Esophagus squamous epithelium (tissue), 5 donors: ENCODE measurements at regions not wholly inside any gene's neighbourhood (a gene's known extent, or its start where the extent isn't known, plus 50 kb on each side); places are given as distances from the start of the nearest gene placed in this dataset.

ENCODE experiments used
- DNase-seq: peaks from one replicate; lab custom pipeline; 2025; lab: John Stamatoyannopoulos, UW
- H3K27ac ChIP-seq, 4 donors: fragments of 200-600 bp; sonication (generic); one replicate each; pipeline ENCODE4 v1.5.1; 2016 to 2019; ENCODE audit warnings: mild to moderate bottlenecking in 1 of 4
- H3K27me3 ChIP-seq, 4 donors: fragments of 200-600 bp; sonication (generic); 1 replicate in 3 of 4; 2 replicates in 1 of 4; pipeline versions ENCODE4 v1.5.1 to v1.6.0; 2017 to 2021; ENCODE audit warnings: antibody characterized with exemption in 1 of 4
- H3K36me3 ChIP-seq, 3 donors: fragments of 200-600 bp; sonication (generic); one replicate each; pipeline ENCODE4 v1.5.1; 2016 to 2019
- H3K4me1 ChIP-seq, 3 donors: fragments of 200-600 bp; sonication (generic); one replicate each; pipeline ENCODE4 v1.5.1; 2017 to 2019
- H3K4me3 ChIP-seq, 4 donors: fragments of 200-600 bp; sonication (generic); 1 replicate in 3 of 4; 2 replicates in 1 of 4; pipeline ENCODE4 v1.5.1; 2016 to 2019; ENCODE audit warnings: mild to moderate bottlenecking in 2 of 4, moderate library complexity in 1 of 4
- H3K9me3 ChIP-seq, 3 donors: fragments of 200-600 bp; sonication (generic); one replicate each; pipeline ENCODE4 v1.5.1; 2016 to 2019
- POLR2A ChIP-seq, 4 donors: fragments of 450-650 bp; IDR thresholded peaks; one replicate each; pipeline ENCODE4 v1.6.1; 2017; ENCODE audit warnings: antibody characterized with exemption in 4 of 4, mild to moderate bottlenecking in 4 of 4, moderate library complexity in 3 of 4
- WGBS, 2 donors: methylation state at CpG; one replicate each; pipeline ENCODE4 v1.1.5; 2018; 5-methylcytosine and 5-hydroxymethylcytosine counted together
- intact Hi-C: fragments of 100-400 bp; cut with DNase I; formaldehyde crosslinking; loops from one replicate; pipeline ENCODE4 v1.15.0; 2022
- TF ChIP-seq, protein P1 (sequence below), 6 experiments: fragments of 450-650 bp in 4 of 6; fragments of 200-600 bp in 2 of 6; sonication (generic) in 2 of 6; IDR thresholded peaks; one replicate each; pipeline ENCODE4 v1.5.1; 2016 to 2019; ENCODE audit warnings: antibody characterized with exemption in 6 of 6, mild to moderate bottlenecking in 4 of 6, moderate library complexity in 4 of 6
- donor health status: DM: yes; HTN: yes; CAD: no.

- 21 to 24% methylated on average over 9 of the region's 9 CpGs for WGBS, 2 donors
- no peak for DNase-seq
- Histone ChIP-seq H3K27me3 (peaks cover 0 to 10% (median 0%) of the 10 kb centered on the region in 4 donors), H3K36me3 (no peaks in the 10 kb centered on the region), H3K4me1 (peaks cover 0 to 16% (median 0%) of the 10 kb centered on the region in 3 donors), H3K27ac (peak overlapping the region in 1 of 4 donors; percentile 30), H3K9me3 (no peaks in the 10 kb centered on the region), H3K4me3 (no peak overlapping the region)
- intact Hi-C loops, result no loop called here
- TF ChIP-seq, protein P1, sequence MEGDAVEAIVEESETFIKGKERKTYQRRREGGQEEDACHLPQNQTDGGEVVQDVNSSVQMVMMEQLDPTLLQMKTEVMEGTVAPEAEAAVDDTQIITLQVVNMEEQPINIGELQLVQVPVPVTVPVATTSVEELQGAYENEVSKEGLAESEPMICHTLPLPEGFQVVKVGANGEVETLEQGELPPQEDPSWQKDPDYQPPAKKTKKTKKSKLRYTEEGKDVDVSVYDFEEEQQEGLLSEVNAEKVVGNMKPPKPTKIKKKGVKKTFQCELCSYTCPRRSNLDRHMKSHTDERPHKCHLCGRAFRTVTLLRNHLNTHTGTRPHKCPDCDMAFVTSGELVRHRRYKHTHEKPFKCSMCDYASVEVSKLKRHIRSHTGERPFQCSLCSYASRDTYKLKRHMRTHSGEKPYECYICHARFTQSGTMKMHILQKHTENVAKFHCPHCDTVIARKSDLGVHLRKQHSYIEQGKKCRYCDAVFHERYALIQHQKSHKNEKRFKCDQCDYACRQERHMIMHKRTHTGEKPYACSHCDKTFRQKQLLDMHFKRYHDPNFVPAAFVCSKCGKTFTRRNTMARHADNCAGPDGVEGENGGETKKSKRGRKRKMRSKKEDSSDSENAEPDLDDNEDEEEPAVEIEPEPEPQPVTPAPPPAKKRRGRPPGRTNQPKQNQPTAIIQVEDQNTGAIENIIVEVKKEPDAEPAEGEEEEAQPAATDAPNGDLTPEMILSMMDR (IDR thresholded peaks at IDR 0.05), result no peak
- TF ChIP-seq POLR2A (IDR thresholded peaks at IDR 0.05), result no peak
Measured at GRCh38 chr16:51556694-51557340, 405.7 kb upstream of the SALL1 start.

DNA sequence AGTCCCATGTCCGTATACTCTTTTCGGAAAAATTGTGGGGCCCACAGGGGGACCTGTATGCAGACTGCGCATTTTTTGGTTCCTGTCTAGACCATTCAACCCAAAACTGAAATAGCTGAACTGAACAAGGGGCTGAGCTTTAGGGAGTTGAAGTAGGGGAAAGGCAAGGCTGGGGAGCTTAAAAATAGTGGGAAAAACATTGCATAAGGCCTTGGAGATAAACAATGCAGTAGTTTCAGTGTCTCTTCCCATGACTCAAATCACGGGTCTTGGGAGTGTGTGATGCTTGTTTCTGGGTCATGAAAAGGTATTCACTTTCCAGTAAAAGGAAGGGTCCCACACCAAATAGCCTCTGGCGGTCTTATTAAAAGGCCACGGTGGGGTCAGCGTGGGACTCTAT lies 402.8 kb upstream of the SALL1 start:
- intact Hi-C loops, result no loop called here
- Histone ChIP-seq H3K9me3 (no peaks in the 10 kb centered on the region), H3K36me3 (no peaks in the 10 kb centered on the region), H3K4me3 (no peak overlapping the region), H3K27ac (no peak overlapping the region), H3K27me3 (peaks cover 0 to 10% (median 0%) of the 10 kb centered on the region in 4 donors), H3K4me1 (peaks cover 0 to 16% (median 0%) of the 10 kb centered on the region in 3 donors)
- WGBS, 2 donors, result 83 to 85% methylated on average over 7 of the region's 7 CpGs
- TF ChIP-seq, protein P1 (IDR thresholded peaks at IDR 0.05), result no peak
- TF ChIP-seq POLR2A (IDR thresholded peaks at IDR 0.05), result no peak
- no peak for DNase-seq

GRCh38 chr16:51553314-51553713 lies 402.2 kb upstream of the SALL1 start:
- Histone ChIP-seq H3K9me3 (no peaks in the 10 kb centered on the region), H3K4me1 (peaks cover 0 to 16% (median 0%) of the 10 kb centered on the region in 3 donors), H3K27ac (no peak overlapping the region), H3K36me3 (no peaks in the 10 kb centered on the region), H3K4me3 (no peak overlapping the region), H3K27me3 (peaks cover 0 to 10% (median 0%) of the 10 kb centered on the region in 4 donors)
- WGBS, 2 donors, result 55 to 57% methylated on average over 2 of the region's 2 CpGs
- DNase-seq, result no peak
- TF ChIP-seq, protein P1 (IDR thresholded peaks at IDR 0.05), result no peak
- TF ChIP-seq POLR2A (IDR thresholded peaks at IDR 0.05), result no peak
- intact Hi-C loops, result no loop called here

GRCh38 chr16:51550800-51551347 lies 399.8 kb upstream of the SALL1 start:
- 55 to 58% methylated on average over 4 of the region's 4 CpGs for whole genome bisulfite sequencing, 2 donors
- intact Hi-C loops, result no loop called here
- Histone ChIP-seq H3K27me3 (no peaks in the 10 kb centered on the region), H3K4me1 (peaks cover 0 to 7% (median 0%) of the 10 kb centered on the region in 3 donors), H3K9me3 (no peaks in the 10 kb centered on the region), H3K36me3 (no peaks in the 10 kb centered on the region), H3K4me3 (no peak overlapping the region), H3K27ac (no peak overlapping the region)
- DNase-seq, result no peak
- TF ChIP-seq, protein P1 (IDR thresholded peaks at IDR 0.05), result no peak
- no peak for TF ChIP-seq POLR2A (IDR thresholded peaks at IDR 0.05)

DNA sequence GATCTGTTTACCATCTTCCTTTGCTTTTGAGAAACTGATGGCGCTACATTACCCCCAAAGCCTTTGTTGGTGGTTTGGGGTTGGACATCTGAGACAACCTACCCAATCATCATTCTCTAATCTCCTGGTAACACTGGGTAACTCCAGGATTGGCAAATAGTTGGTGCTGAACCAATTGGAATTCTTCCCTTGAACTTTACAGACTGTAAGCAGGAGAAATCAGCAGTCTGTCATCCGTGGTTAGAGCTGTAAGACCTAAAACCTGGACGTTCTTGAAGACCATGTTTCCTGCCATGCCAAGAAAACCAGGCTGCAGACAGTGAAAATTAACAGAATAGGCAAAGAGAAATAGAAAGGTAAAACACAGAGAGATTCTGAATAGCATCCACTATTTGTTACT lies 398.8 kb upstream of the SALL1 start:
- Histone ChIP-seq H3K27me3 (no peaks in the 10 kb centered on the region), H3K4me3 (no peak overlapping the region), H3K36me3 (no peaks in the 10 kb centered on the region), H3K27ac (no peak overlapping the region), H3K9me3 (no peaks in the 10 kb centered on the region), H3K4me1 (peaks cover 0 to 7% (median 0%) of the 10 kb centered on the region in 3 donors)
- DNase-seq, result no peak
- intact Hi-C loops, result no loop called here
- 59% methylated on average over 3 of the region's 3 CpGs for WGBS, 2 donors
- no peak for TF ChIP-seq POLR2A (IDR thresholded peaks at IDR 0.05)
- TF ChIP-seq, protein P1 (IDR thresholded peaks at IDR 0.05), result no peak
